Coronary artery (tissue), 2 donors: ENCODE measurements at regions not wholly inside any gene's neighbourhood (a gene's known extent, or its start where the extent isn't known, plus 50 kb on each side); places are given as distances from the start of the nearest gene placed in this dataset.

Source experiments
- DNase-seq: peaks from one replicate; pipeline ENCODE4 v3.0.0-alpha.2; 2017; ENCODE audit warnings: low spot score
- H3K27ac ChIP-seq, 2 donors: fragments of 200-600 bp; sonication (generic); one replicate each; pipeline ENCODE4 v1.5.1; 2016 to 2019
- H3K4me3 ChIP-seq: fragments of 200-600 bp; sonication (generic); 2 replicates; pipeline ENCODE4 v1.5.1; 2016; ENCODE audit warnings: mild to moderate bottlenecking, moderate library complexity
- TF ChIP-seq, protein P1 (sequence below): fragments of 200-600 bp; sonication (generic); IDR thresholded peaks from one replicate; pipeline ENCODE4 v1.5.1; 2019; ENCODE audit warnings: antibody characterized with exemption

DNA sequence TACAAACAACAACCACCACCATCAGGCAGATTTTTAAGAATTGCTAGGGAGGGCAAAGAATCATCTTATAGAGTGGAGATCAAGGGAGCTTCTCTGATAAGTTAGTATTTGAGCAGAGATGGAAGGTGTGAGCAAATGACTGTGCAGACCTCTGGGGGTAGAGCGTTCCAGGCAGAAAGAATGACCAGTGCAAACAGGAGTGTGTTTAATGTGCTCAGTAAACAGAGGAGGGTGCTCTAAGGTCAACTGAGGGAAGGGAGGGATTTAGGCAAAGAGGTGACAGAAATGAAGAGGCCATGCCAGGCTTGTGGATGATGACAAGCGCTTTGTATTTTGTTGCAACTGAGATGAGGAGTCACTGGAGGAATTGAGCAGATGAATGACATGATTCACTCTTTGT is 172.5 kb upstream of the GJB5 start:
- Histone ChIP-seq H3K27ac (no peak overlapping the region), H3K4me3 (no peak overlapping the region)
- TF ChIP-seq, protein P1, sequence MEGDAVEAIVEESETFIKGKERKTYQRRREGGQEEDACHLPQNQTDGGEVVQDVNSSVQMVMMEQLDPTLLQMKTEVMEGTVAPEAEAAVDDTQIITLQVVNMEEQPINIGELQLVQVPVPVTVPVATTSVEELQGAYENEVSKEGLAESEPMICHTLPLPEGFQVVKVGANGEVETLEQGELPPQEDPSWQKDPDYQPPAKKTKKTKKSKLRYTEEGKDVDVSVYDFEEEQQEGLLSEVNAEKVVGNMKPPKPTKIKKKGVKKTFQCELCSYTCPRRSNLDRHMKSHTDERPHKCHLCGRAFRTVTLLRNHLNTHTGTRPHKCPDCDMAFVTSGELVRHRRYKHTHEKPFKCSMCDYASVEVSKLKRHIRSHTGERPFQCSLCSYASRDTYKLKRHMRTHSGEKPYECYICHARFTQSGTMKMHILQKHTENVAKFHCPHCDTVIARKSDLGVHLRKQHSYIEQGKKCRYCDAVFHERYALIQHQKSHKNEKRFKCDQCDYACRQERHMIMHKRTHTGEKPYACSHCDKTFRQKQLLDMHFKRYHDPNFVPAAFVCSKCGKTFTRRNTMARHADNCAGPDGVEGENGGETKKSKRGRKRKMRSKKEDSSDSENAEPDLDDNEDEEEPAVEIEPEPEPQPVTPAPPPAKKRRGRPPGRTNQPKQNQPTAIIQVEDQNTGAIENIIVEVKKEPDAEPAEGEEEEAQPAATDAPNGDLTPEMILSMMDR = no peak
- no peak for DNase-seq

GRCh38 chr1:34587761-34588160 is 167.1 kb upstream of the GJB5 start:
- no peak for DNase-seq
- TF ChIP-seq, protein P1 = no peak
- Histone ChIP-seq H3K27ac (no peak overlapping the region), H3K4me3 (no peak overlapping the region)

DNA sequence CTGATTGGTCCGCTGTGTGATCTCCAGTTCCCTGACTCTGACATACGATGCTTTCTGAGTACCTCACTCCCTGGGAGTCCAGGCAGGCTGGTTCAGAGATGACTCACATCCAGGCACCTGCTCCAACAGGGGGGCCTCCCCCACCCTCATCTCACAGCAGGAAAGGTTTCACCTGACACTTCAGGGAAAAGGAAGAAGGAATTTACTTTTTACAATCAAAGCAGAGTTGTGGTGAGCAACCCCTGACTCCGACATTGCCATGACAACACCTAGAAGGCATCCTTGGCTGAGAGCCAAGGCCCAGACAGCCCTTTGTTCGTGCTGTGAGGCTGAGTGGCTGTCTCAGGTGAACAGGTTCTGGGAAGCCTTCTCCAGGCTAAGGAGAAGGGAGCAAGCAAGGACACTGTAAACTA is 164.6 kb upstream of the GJB5 start:
- no peak overlapping the region for H3K27ac ChIP-seq
- TF ChIP-seq, protein P1 = no peak
- DNase-seq = no peak
- no peak overlapping the region for H3K4me3 ChIP-seq

- TF ChIP-seq, protein P1 = no peak
- Histone ChIP-seq H3K27ac (no peak overlapping the region), H3K4me3 (no peak overlapping the region)
- no peak for DNase-seq
Measured at GRCh38 chr1:34591751-34592629, 162.9 kb upstream of the GJB5 start.

GRCh38 chr1:34597877-34598514 is 156.9 kb upstream of the GJB5 start:
- Histone ChIP-seq H3K27ac (no peak overlapping the region), H3K4me3 (no peak overlapping the region)
- TF ChIP-seq, protein P1 = no peak
- no peak for DNase-seq

DNA sequence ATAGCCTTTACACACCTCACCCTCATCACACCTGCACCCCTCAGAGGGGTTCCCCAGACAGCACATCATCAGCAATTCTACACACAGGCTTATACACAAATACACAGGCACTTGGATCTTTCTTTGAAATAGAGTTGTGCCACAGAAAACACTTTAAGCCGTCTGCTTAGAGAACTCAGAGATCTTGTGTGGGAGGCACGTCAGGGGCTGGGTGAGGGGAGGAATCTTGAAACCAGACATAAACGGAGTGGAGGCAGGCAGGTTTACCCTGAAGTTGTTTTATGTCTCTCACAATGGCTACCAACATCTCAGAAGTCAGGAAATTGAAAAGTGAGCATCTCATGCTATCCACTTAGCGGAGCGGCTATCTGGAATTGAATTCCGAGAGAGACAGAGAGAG is 151.9 kb upstream of the GJB5 start:
- Histone ChIP-seq H3K27ac (no peak overlapping the region), H3K4me3 (no peak overlapping the region)
- TF ChIP-seq, protein P1 = no peak
- no peak for DNase-seq

DNA sequence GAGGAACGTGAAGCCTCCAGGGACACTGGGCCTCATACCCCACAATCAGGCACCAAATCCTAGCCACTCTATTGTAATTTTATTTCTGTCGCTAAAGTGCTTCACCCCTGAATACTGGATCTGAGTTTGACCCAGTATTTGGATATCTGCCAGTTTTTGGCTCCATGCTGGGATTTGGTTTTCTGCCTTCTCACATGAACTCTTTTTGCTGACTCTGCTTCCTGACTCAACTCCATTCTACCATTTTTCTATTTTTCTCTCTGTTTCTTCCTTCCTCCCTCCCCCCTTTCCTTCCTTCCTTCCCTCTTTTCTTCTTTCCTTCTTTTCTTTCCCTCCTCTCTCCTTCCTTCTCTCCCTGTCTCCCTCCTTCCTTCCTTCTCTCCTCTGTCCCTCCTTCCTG is 151.3 kb upstream of the GJB5 start:
- Histone ChIP-seq H3K27ac (no peak overlapping the region), H3K4me3 (no peak overlapping the region)
- TF ChIP-seq, protein P1 = no peak
- no peak for DNase-seq
